H54 (cell line): ENCODE measurements at regions not wholly inside any gene's neighbourhood (a gene's known extent, or its start where the extent isn't known, plus 50 kb on each side); places are given as distances from the start of the nearest gene placed in this dataset.
A peak's percentile ranks its signal among the peaks of the same experiment; 100 is the strongest.
"Not testable (repeated sequence)": the region's sequence is repeated elsewhere in the genome, so short reads cannot be mapped to it uniquely, and the experiment has no call there.

Experiments used
- DNase-seq: peaks from one replicate; pipeline ENCODE4 v3.0.0; 2011; ENCODE audit warnings: low spot score, mixed read lengths; ENCODE audit not compliant: insufficient read length
- FAIRE-seq: peaks from 3 replicates; lab custom pipeline; 2011; peaks lifted over from hg19 to GRCh38; lab: Jason Lieb, UNC
- POLR2A ChIP-seq: IDR thresholded peaks from 2 replicates; pipeline ENCODE4 v1.6.1; 2011; ENCODE audit warnings: low read depth, mild to moderate bottlenecking, low read length

GRCh38 chr12:29901585-29901984, 117.8 kb upstream of the TMTC1 start:
- FAIRE-seq (no peak), DNase-seq (no peak)
- no peak for TF ChIP-seq POLR2A

DNA sequence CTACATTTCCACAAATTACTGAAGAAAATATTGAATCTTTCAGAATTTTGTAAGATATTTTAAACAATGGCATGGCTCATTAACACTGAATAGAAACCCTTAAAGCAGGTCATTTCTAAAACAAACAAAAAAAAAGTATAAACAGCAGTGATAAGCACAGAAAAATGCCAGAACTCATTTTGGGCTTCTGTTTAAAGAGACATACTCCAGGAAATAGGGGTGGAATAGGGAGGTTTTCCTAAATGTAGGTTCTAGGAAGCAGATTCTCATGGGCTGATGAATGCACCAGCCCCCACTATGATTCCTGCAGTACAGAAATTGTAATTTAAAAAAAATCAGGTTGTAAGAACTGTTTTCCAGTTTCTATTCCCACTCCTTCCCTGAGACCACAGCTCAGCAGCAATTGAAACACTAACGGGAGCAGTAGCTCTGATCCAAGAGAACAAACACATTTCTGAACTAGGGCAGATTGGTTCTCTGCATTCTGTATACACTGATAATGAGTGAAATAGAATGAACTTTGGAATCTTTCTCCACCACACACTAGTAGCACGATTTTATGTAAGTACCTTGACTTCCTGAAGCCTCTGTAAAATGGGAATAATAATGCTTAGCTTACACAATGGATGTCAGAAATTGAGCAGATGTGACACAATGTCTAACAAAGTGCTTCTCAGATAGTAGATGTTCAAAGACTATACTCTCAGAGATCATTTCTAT, 115.6 kb upstream of the TMTC1 start:
- FAIRE-seq (no peak), DNase-seq (no peak)
- TF ChIP-seq POLR2A, result no peak

- no peak for TF ChIP-seq POLR2A
- no peak for DNase-seq
- no peak for FAIRE-seq
Observed at GRCh38 chr12:29895966-29896365, 112.2 kb upstream of the TMTC1 start.

DNA sequence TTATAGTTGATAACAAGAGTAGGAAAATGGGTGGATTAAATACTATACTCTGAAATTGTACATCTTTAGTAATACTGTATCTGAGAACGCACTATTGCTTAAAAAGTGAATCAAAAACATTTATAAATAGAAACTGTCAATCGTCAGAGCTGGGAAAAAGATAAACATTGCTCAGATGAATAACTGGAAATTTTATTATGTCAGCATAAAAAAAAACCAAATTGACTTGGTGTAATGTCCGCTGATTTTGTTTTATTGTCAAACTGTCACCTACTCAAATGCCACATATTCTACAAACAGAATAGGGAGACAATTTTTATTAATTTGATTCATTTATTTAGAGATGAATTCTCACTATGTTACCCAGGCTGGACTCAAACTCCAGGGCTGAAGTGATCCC, 109.3 kb upstream of the TMTC1 start:
- DNase-seq, result no peak
- FAIRE-seq, result no peak
- TF ChIP-seq POLR2A, result no peak

DNA sequence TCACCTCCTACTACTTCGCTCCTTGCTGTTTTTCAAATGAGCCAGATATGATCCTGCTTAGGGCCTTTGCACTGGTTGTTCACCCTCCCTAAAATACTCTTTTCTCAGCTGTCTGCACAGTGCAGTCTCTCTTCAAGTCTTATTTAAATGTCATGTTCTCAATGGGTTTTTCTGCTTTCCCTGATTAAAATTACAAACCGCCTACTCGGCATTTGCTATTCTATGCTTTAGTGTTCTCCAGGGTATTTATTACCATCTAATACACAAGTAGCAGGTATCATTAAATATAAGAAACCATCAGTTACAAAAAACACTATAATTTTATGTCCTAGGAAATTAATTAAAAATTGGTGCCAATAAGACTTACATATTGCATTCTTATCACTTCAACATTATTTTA, 108.0 kb upstream of the TMTC1 start:
- DNase-seq (no peak), FAIRE-seq (no peak)
- no peak for TF ChIP-seq POLR2A

GRCh38 chr12:29889737-29890136, 106.0 kb upstream of the TMTC1 start:
- DNase-seq (peak; percentile 15), FAIRE-seq (peak; percentile 27)
- no peak for TF ChIP-seq POLR2A

DNA sequence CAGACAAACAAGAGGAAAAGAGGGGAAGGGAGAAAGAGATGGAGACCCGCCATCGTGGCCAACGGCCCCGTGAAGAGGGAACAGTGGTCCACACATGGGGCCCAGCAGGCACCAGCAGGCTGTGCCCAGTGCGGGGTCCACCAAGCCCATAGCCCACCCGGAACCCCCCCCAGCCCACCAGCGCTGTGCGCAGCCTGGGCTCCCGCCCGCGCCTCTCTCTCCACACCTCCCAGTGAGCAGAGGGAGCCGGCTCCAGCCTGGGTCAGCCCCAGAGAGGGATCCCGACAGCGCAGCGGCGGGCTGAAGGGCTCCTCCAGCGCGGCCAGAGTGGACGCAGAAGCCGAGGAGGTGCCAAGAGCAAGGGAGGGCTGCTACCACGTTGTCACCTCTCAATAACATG, 105.0 kb upstream of the TMTC1 start:
- no peak for TF ChIP-seq POLR2A
- DNase-seq (no peak), FAIRE-seq (no peak)

- not testable (repeated sequence) for FAIRE-seq, DNase-seq
Observed at GRCh38 chr12:29884957-29885356, 101.2 kb upstream of the TMTC1 start.

DNA sequence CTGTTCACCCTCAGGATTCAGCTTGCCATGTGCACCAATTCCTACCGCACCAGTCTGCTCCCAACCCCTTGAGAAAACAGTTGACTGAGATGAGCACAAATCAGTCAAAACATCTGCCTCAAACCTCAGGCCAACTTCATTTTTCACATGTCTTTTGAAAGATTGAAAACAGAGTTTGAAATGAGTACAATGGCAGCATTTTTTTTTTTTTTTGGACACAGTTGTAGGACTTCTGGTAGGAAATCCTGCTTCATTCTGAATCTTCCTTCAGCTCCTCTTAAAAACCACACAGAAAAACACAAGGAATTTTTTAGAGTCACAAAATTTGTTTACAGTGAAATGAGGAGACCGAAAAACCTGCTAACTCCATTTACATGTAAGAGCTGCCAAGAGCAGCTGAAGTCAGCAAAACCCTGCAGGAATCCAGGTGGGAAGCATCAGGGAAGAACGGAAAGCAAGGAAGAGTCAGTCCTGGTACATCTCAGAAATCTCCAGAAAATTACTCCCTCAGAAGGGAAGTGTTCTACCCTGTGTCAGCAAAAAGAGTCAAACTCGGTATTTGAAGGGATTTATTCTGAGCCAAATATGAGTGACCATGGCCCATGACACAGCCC, 100.3 kb upstream of the TMTC1 start:
- DNase-seq, result no peak
- FAIRE-seq, result no peak
- TF ChIP-seq POLR2A, result no peak

DNA sequence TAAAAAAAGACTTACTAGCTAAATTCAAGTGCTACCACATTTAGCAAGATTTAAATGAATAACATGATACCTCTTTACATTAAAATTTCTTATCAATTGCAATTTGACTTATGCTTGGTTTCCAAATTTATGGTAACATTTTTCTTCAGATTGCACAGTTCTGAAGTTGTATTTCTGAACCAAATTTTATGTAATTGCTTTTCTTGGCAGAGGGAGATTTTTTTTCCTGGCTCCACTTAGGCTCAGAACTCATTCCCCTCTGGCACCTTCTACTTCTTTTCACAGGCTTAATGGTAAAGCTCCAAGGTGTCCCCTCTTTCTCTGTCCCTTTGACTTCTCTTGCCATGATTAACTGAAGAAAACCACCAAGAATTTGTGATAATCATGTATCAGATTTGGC, 99.8 kb upstream of the TMTC1 start:
- no peak for FAIRE-seq

DNA sequence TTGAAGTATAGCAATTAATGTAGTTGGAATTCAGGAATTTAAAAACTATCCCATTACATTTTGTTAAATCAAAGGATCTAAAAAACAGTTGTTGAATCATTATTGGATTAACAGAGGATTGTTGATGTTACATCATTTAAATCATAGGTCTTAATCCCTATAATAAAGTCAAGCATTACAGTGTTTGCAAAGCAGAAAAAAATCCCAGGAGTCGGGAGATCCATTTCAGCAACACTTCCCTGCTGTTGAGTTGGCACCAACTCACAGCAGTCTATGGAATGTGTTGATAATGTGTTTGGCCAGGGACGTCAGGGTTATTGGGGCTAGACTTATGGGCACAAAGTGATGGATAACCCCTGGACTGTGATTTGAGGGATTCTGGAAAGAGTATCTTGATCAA, 99.1 kb upstream of the TMTC1 start:
- DNase-seq, result no peak
- no peak for TF ChIP-seq POLR2A
- no peak for FAIRE-seq

More for the DNA sequence above, 99.8 kb upstream of the TMTC1 start:
- no peak for TF ChIP-seq POLR2A
- no peak for DNase-seq

DNA sequence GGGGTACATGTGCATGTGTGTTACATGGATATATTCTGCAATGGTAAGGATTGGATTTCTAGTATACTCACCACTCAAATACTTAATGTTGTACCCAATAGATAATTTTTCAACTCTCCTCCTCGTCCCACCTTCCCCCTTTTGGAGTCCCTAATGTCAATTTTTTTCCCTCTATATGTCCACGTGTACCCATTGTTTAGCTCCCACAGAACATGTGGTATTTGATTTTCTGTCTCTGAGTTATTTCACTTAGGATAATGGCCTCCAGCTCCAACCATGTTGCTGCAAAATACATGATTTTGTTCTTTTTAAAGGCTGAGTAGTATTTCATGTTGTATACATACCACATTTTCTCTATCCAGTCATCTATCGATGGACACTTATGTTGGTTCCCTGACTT, 97.2 kb upstream of the TMTC1 start:
- TF ChIP-seq POLR2A, result no peak
- FAIRE-seq (no peak), DNase-seq (no peak)

GRCh38 chr12:29879606-29880308, 96.0 kb upstream of the TMTC1 start:
- DNase-seq, result no peak
- no peak for FAIRE-seq
- TF ChIP-seq POLR2A, result no peak

GRCh38 chr12:29869946-29870345, 86.2 kb upstream of the TMTC1 start:
- no peak for TF ChIP-seq POLR2A
- DNase-seq (no peak), FAIRE-seq (no peak)
